SW 1271 (cell line): ENCODE measurements at regions not wholly inside any gene's neighbourhood (a gene's known extent, or its start where the extent isn't known, plus 50 kb on each side); places are given as distances from the start of the nearest gene placed in this dataset.

Source experiments
- DNase-seq, 2 experiments: peaks; one replicate each; lab custom pipeline; 2025; lab: John Stamatoyannopoulos, UW

- DNase-seq, result no peak
These were observed 549.0 kb downstream of the ZNF804A start for GRCh38 chr2:185147361-185147760.

GRCh38 chr2:185152186-185152585 is 553.9 kb downstream of the ZNF804A start:
- no peak for DNase-seq

GRCh38 chr2:185161701-185162100 is 563.4 kb downstream of the ZNF804A start:
- no peak for DNase-seq

GRCh38 chr2:185174353-185174752 is 564.3 kb upstream of the FSIP2 start:
- DNase-seq, result no peak

GRCh38 chr2:185179743-185180142 is 558.9 kb upstream of the FSIP2 start:
- no peak for DNase-seq

GRCh38 chr2:185181901-185182300 is 556.7 kb upstream of the FSIP2 start:
- DNase-seq, result no peak

GRCh38 chr2:185185044-185185443 is 553.6 kb upstream of the FSIP2 start:
- DNase-seq, result no peak

GRCh38 chr2:185187421-185187820 is 551.2 kb upstream of the FSIP2 start:
- no peak for DNase-seq

GRCh38 chr2:185188656-185189055 is 549.9 kb upstream of the FSIP2 start:
- no peak for DNase-seq

- no peak for DNase-seq
These were observed 537.5 kb upstream of the FSIP2 start for GRCh38 chr2:185201063-185201462.

GRCh38 chr2:185202381-185202780 is 536.2 kb upstream of the FSIP2 start:
- no peak for DNase-seq

GRCh38 chr2:185202945-185203528 is 535.6 kb upstream of the FSIP2 start:
- no peak for DNase-seq

- peak in 1 of 2 experiments; percentile 19 for DNase-seq
These were observed 530.3 kb upstream of the FSIP2 start for GRCh38 chr2:185208261-185208660.

- no peak for DNase-seq
These were observed 523.1 kb upstream of the FSIP2 start for GRCh38 chr2:185215497-185215896.

- DNase-seq, result no peak
These were observed 518.6 kb upstream of the FSIP2 start for GRCh38 chr2:185219981-185220380.

- DNase-seq, result no peak
These were observed 516.3 kb upstream of the FSIP2 start for GRCh38 chr2:185222311-185222710.

- no peak for DNase-seq
These were observed 511.2 kb upstream of the FSIP2 start for GRCh38 chr2:185227391-185227790.

GRCh38 chr2:185239491-185239890 is 499.1 kb upstream of the FSIP2 start:
- DNase-seq, result no peak

GRCh38 chr2:185240796-185241195 is 497.8 kb upstream of the FSIP2 start:
- no peak for DNase-seq

GRCh38 chr2:185241556-185241955 is 497.0 kb upstream of the FSIP2 start:
- no peak for DNase-seq

- DNase-seq, result no peak
These were observed 496.1 kb upstream of the FSIP2 start for GRCh38 chr2:185242462-185242861.

GRCh38 chr2:185245216-185245615 is 493.4 kb upstream of the FSIP2 start:
- DNase-seq, result no peak

GRCh38 chr2:185245806-185246205 is 492.8 kb upstream of the FSIP2 start:
- no peak for DNase-seq

- no peak for DNase-seq
These were observed 491.9 kb upstream of the FSIP2 start for GRCh38 chr2:185246717-185247116.

- DNase-seq, result no peak
These were observed 483.0 kb upstream of the FSIP2 start for GRCh38 chr2:185255566-185255965.
